ENCODE measurements at regions not wholly inside any gene's neighbourhood (a gene's known extent, or its start where the extent isn't known, plus 50 kb on each side); places are given as distances from the start of the nearest gene placed in this dataset.

DNA sequence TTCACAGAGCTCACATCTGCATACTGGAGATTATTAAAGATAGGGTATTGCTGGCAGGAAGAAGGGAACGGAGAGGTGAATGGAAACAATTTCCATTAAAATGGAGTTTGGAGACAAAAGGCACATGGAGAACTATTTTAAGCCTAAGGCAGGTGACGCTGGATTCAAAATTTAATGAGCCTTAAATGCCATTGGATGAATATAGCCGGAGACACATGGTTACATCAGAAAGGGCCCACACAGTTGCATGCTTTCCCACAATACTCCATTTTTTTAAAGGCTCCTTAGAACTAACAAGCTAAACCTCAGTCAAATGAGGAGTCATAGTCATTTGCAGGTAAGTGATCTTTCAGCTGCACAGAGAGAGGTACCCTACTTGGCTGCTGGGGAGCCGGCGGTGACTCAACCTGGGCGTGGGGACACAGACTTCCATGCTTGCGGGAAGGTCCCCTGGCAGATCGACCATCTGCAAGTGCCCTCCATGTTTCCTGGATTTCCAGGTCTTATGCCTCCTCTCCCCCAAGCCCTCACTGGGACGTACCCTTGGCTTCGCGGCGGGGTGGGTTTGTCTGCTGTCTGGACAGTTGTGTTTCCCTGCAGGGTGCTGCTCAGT, 259.2 kb downstream of the CBLN1 start:
- no peak for DNase-seq

DNA sequence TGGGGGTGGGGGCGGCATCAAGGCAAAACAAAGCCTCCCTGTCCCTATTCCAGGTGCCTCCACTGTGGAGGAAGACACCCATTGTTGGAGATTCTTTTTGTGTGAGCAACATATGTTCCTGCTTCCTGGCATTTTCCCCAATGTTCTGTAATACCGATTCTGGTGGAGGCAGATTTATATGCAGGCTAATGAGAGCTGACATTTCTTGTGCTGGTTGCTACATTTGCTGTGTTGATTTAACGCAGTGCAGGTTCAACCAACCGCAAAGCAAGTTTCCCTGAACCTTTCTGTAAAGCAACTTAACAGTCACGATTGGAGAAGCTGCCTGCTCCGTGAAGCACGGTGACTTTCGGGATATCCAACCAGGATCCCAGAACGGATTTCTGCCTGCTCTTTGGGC, 260.5 kb downstream of the CBLN1 start:
- no peak for DNase-seq

GRCh38 chr16:49020436-49020835, 261.2 kb downstream of the CBLN1 start:
- DNase-seq, result no peak

DNA sequence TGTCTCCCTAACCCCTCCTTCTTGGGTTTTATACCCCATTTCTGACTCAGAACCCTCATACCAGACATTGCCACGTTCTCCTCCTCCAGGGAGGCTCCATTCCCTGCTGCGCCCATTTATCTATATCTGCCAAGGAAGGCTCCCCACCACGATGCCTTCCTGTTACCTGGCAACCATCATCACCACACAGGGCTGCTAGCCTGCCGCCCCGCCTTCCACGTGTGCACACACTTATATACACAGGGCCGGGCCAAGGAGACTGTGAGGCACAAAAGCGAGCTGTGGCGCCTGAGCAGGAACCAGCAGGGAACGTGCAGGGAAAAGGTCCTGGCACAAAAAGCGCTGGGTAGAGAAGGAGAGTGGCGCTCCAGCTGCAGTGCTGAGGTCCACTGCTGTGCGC, 261.8 kb downstream of the CBLN1 start:
- DNase-seq, result no peak

GRCh38 chr16:49019081-49019633, 262.5 kb downstream of the CBLN1 start:
- no peak for DNase-seq

- DNase-seq, result no peak
Measured at GRCh38 chr16:49018259-49018931, 263.2 kb downstream of the CBLN1 start.

DNA sequence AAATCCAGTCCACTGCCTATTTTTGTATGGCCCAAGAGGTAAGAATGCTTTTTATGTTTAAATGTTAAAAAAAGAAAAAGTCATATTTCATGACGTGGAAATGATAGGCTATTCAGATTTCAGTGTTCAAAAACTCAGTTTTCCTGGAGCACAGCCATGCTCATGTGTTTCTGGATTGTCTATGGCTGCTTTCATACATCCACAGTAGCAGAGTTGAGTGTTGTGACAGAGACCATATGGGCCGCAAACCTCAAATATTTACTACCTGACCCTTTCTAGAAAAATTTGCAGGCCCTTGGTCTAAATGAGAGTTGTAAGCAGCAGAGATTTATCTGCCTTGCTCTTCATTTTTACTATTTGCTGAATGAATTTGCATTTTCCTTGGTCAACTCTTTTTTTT, 264.1 kb downstream of the CBLN1 start:
- no peak for DNase-seq

GRCh38 chr16:49016461-49016860, 265.2 kb downstream of the CBLN1 start:
- DNase-seq, result no peak

GRCh38 chr16:49015225-49015592, 266.4 kb downstream of the CBLN1 start:
- no peak for DNase-seq

DNA sequence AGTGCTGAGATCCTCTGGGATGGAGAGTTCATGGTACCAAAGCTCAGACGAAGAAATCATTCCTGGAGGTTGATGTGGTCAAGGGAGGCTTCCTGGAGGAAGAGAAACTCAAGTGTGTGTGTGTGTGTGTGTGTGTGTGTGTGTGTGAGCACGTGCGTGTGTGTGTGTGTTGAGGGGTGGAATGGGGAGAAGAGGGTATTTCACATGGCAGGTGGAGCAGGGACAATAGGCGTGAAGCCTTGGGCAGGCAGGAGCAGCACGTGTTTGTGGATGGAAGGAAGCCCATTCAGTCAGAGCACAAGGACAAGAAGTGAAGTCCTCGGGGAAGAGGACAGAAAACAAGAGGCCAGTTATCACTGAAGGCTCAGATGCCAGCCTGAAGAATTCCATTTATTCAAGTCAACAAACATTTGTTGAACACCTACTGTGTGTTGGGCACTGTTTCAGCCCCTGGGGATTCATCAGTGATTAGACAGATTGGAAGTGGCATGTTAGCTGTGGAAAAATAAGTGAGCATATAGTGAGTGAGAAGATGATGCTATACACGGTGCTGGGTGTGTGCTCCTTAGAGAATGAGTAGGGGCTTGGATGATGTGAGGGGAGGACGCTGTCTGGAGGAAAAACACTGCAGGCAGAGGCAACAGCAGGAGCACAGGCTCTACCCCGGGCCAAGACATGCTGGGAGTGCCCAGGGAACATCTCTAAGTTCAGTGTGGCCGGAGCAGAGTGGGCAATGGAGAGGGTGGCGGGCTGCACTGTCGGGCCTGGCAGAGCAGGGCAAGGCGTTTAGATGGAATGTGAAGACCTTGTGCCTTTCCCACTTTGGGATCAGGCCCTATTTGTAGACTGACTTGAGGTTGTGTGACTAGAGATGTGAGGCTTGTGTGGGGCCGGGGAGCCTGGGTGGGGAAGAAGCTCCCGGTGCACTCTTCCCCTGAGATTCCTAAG, 267.1 kb downstream of the CBLN1 start:
- DNase-seq, result no peak

DNA sequence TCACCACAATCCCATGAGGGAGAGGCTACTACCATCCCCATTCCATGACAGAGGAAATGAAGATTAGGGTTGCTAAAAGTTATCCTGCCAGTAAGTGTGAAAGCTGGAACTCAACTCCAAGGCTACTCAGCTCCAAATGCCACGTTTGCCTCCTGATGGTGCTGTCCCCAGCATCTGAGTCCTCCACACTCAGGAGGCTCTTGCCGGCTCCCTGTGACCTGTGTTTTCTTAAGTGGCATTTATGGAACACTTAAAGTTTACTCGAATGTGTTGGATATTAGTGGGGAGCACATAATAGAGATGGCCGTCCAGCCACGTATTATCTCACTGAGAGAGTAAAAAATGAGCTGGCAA, 267.9 kb downstream of the CBLN1 start:
- no peak for DNase-seq

DNA sequence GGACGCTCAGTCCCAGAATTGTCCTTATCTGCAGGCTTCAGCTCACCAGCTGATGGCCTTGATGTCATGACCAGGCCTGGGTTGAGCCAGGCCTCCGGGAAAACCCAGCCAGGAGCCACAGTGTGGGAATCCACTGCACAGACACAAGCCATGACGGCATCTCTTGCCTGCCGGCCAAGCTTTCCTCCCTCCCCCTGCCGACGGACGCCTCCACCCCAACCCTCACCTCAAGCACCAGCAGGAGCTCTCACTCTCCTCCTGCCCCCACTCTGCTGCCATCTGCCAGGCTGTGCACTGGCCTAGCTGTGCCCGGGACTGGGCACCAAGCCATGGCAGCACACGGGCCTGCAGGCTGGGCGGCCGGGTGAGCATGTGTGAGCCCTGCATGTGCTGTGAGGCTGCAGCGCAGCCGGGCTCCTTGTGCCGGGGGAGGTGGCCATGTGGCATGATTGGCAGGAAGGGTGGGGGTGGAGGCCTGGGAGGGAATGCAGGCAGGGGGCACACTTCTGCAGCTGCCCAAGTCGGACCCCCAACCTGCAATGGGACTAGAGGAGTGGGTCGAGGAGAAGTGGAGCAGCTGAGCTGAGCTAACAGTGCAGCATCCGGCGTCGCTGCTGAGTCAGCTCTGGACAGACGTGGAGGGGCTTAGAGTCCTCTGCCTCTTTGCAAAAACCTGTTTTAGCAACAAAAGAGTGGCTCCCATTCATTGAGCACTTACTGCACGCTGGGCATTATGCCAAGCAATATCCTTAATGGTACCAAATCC, 268.5 kb downstream of the CBLN1 start:
- no peak for DNase-seq

DNA sequence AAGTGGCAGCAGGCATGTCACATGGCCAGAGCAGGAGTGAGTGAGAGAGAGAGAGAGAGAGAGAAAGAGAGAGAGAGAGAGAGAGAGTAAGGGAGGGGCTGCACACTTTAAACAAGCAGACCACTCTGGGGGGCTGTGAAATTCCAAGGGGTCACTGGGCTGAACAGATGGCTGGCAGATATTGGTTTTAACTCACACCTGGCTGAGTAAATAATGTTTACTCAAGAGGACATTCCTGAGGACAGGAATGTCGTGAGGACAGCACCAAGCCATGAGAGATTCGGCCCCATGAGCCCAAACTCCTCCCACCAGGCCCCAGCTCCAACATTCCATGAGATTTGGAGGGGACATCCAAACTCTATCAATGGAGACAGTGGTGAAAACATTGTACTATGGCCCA, 269.7 kb downstream of the CBLN1 start:
- DNase-seq, result no peak

- DNase-seq, result no peak
Measured at GRCh38 chr16:49010879-49011278, 270.8 kb downstream of the CBLN1 start.

DNA sequence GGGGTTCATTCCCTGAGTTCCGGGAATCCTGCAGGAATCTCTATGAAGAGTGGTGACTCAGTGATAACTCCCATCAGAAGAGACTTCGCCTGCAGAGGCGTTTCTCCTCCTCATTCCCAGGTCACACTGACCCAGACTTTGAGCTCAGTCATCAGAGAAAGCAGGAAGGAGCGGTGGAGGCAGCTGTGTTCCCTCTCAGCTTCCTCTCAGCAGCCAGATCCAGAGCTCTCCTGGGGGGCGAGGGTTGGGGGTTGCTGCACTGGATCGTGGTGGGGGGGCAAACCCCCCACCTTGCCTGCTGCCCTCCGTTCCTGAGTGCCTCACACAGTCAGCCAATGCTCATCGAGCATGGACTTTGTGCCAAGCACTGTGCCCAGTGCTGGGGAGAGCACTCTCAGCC, 271.2 kb downstream of the CBLN1 start:
- no peak for DNase-seq

- no peak for DNase-seq
Measured at GRCh38 chr16:49009204-49009603, 272.4 kb downstream of the CBLN1 start.

DNA sequence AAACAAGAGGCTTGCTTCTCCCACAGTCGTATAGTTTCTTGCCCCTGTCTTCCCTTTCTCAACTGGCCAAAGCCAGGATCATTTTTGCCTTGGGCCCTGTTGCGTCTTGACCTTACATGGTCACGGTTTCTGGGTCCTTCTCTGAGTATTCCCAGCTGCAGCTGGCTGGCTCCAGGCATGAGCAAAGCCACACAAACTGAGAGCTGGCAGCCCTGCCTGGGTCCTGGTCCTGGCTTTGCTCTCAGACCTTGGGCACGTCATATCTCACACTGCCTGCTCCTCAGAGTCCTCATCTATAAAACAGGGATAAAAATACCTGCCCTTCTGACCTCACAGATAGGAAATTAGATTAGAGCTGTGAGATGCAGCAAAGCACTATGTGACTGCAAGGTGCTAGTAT, 277.6 kb downstream of the CBLN1 start:
- no peak for DNase-seq

GRCh38 chr16:49003022-49003421, 278.6 kb downstream of the CBLN1 start:
- DNase-seq, result no peak

DNA sequence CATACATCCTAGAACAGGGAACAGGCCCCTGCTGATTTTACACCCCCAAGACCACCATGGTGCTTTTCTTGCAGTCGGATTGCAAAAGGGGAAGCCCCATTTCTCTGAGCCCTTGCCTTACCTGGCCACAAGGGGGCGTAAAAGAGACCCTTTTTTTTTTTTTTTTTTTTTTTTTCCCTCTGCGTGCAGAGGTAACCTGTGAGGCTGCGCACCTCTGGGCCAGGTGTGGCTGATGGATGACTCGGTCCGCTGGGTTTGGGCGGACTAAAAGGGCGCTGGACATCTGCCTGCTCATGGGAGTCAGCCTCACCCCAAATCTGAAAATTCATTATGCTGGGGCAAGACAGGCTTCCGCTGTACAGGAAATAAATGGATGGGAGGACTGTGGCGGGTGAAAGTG, 281.0 kb downstream of the CBLN1 start:
- no peak for DNase-seq

GRCh38 chr16:48999508-48999907, 282.1 kb downstream of the CBLN1 start:
- DNase-seq, result no peak

GRCh38 chr16:48999044-48999443, 282.6 kb downstream of the CBLN1 start:
- DNase-seq, result no peak

- no peak for DNase-seq
Measured at GRCh38 chr16:48997946-48998345, 283.7 kb downstream of the CBLN1 start.

DNA sequence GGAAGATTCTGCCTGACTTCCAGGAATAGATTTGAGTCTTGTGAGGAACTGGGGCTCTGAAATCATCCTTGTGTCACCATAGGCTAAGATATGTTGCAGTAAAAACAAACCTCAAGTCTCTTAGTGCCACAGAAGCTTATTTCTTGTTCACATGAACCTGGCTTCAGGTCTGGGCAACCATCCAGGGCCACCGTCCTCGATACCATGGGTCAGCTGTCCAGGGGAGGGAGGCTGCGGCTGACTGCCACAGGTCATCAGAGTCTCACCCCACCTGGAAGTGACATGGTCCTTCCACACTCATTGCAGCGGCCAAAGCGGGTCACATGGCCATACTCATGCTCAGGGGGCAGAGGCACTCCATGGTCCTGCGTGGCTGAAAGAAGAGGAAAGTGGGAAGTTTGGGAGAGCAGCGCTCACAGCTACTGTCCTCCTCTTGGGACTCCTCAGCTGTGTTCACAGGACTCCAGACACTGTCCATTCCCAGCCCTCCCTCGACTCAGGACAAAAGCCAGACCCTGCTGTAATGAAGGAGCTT, 284.5 kb downstream of the CBLN1 start:
- no peak for DNase-seq

All from NCI-H774 (cell line).